Duodenal mucosa (tissue), 2 donors: ENCODE measurements at regions not wholly inside any gene's neighbourhood (a gene's known extent, or its start where the extent isn't known, plus 50 kb on each side); places are given as distances from the start of the nearest gene placed in this dataset.

Experiments
- H3K27ac ChIP-seq: one replicate; pipeline ENCODE4 v1.7.0; 2013; ENCODE audit warnings: low read depth, low read length
- H3K27me3 ChIP-seq, 2 donors: one replicate each; pipeline ENCODE4 v1.7.0; 2013; ENCODE audit warnings: low read length in 2 of 2, control low read depth in 1 of 2; ENCODE audit not compliant: insufficient read depth in 2 of 2, control insufficient read depth in 1 of 2
- H3K36me3 ChIP-seq, 2 donors: one replicate each; pipeline ENCODE4 v1.7.0; 2013; ENCODE audit warnings: low read length in 2 of 2, control low read depth in 1 of 2; ENCODE audit not compliant: insufficient read depth in 2 of 2, control insufficient read depth in 1 of 2
- H3K4me1 ChIP-seq, 2 donors: one replicate each; pipeline ENCODE4 v1.7.0; 2013; ENCODE audit warnings: low read length in 2 of 2, control low read depth in 1 of 2; ENCODE audit not compliant: insufficient read depth in 2 of 2, control insufficient read depth in 1 of 2
- H3K4me3 ChIP-seq, 2 donors: one replicate each; pipeline ENCODE4 v1.7.0; 2013; ENCODE audit warnings: low read length in 2 of 2, low read depth in 1 of 2
- H3K9ac ChIP-seq, 2 donors: one replicate each; pipeline ENCODE4 v1.7.0; 2013; ENCODE audit warnings: low read length in 2 of 2, low read depth in 1 of 2
- H3K9me3 ChIP-seq, 2 donors: one replicate each; pipeline ENCODE4 v1.7.0; 2013; ENCODE audit warnings: low read length in 2 of 2, control low read depth in 1 of 2; ENCODE audit not compliant: control insufficient read depth in 1 of 2

DNA sequence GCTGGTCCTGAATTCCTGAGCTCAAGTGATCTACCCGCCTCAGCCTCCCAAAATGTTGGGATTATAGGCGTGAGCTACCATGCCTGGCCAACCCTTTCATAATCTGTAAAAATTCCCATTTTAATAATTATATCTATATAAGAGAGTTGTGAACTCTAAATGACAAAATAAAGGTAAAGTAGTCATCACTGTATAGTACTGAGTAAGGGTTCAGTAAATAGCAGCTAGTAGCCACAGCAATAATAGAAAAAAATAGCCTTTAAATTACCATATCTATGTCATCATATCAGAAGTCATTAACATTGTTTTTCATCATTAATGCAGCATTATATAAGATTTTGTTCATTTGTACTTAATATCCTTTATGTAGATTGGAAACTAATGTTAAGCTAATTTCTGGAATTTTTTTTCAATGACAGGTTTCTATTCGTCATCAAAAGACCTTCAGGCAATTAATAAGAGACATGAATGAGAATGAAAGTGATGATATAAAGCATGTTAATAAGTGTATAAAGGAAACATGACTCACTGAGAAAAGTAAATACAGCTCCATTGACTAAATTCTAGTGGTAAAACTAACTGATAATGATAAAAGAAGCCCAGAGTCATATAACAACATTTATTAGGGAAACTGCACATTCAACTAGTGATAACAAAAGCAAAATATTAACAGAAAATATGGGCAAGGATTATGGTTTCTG, 85.9 kb upstream of the UGT8 start:
- Histone ChIP-seq H3K9ac (no peak overlapping the region), H3K4me3 (no peak overlapping the region), H3K27me3 (no peaks in the 10 kb centered on the region), H3K27ac (no peak overlapping the region), H3K4me1 (peaks cover 16 to 18% of the 10 kb centered on the region in 2 donors), H3K36me3 (no peaks in the 10 kb centered on the region), H3K9me3 (no peaks in the 10 kb centered on the region)

DNA sequence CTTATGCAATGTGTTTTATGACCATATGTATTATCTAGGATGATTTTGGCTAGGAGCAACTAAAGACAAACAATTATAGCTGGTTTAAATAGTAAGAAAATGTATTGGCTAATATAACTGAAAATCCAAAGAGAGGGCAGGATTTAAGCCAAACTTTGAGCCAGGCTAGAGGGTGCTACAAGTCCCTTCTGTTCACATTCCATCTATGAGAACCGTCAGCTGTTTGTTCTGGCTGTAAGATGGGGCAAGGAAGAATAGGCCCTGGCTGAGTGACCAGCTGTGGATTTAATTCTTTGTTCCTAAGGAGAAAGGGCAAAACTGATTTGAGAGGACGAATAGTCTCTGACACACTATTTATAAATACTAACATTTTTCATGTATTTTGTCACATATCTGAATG, 79.2 kb upstream of the UGT8 start:
- no peak overlapping the region for H3K27ac ChIP-seq
- no peaks in the 10 kb centered on the region for H3K36me3 ChIP-seq
- H3K4me1 ChIP-seq: no peaks in the 10 kb centered on the region

DNA sequence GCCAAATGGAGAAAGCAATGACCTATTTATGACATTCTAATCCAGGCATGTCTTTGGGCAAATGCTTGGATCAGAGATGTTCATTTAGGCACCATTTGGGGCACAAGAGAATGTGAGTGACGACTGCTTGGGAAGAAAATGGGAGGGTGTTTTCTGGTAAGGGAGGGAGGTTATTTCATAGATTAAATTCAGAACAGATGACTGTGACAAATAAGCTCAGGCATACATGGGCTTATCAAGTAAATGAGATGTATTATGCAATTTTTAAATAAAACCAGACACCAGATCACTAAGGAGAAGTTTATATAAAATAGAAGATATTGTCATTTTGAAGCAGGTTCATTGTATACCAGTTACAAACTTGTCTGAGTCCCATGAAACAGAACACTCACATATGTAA, 71.4 kb upstream of the UGT8 start:
- H3K4me3 ChIP-seq: no peak overlapping the region
- H3K36me3 ChIP-seq: no peaks in the 10 kb centered on the region
- no peaks in the 10 kb centered on the region for H3K27me3 ChIP-seq
- no peaks in the 10 kb centered on the region for H3K9me3 ChIP-seq
- no peaks in the 10 kb centered on the region for H3K4me1 ChIP-seq
- no peak overlapping the region for H3K9ac ChIP-seq
- H3K27ac ChIP-seq: no peak overlapping the region

More for the DNA sequence above, 79.2 kb upstream of the UGT8 start:
- Histone ChIP-seq H3K9me3 (no peaks in the 10 kb centered on the region), H3K9ac (no peak overlapping the region), H3K27me3 (no peaks in the 10 kb centered on the region), H3K4me3 (no peak overlapping the region)

DNA sequence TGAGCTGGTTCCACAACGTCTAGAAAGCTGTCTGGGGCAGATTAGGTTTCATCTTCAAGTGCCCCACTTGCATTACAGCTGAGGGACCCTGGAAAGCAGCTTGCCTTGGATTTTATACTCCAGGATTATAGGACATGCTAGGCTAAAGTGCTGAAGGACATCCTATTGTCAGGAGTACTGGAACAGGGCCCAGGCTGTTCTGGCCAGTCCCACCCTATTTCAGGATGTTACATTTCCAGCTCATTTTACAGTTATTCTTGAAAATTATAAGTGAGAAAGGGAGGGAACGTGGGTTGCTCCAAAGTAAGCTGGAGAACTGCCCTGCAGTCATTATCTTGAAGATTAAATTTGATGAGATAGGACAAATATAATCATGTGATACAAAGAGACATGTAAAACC, 71.0 kb upstream of the UGT8 start:
- Histone ChIP-seq H3K36me3 (no peaks in the 10 kb centered on the region), H3K27ac (no peak overlapping the region), H3K4me3 (no peak overlapping the region), H3K4me1 (no peaks in the 10 kb centered on the region), H3K9ac (no peak overlapping the region), H3K27me3 (no peaks in the 10 kb centered on the region), H3K9me3 (no peaks in the 10 kb centered on the region)

- Histone ChIP-seq H3K9me3 (no peaks in the 10 kb centered on the region), H3K4me1 (no peaks in the 10 kb centered on the region), H3K36me3 (no peaks in the 10 kb centered on the region), H3K9ac (no peak overlapping the region), H3K4me3 (no peak overlapping the region), H3K27me3 (no peaks in the 10 kb centered on the region), H3K27ac (no peak overlapping the region)
Measured at GRCh38 chr4:114535725-114536124, 62.9 kb upstream of the UGT8 start.

DNA sequence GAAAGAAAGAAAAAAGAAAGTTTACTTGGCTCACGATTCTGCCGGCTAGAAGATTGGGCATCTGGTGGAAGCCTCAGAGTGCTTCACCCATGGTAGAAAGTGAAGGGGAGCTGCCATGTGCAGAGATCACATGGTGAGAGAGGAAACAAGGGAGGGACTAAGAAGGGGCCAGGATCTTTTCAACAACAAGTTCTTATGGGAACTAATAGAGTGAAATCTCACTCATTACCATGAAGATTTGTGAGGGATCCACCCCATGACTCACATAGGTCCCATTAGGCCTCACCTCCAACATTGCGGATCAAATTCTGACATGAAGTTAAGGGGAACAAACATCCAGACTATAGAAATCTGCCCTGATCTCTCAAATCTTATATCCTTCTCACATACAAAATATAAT, 61.3 kb upstream of the UGT8 start:
- Histone ChIP-seq H3K9me3 (no peaks in the 10 kb centered on the region), H3K27ac (no peak overlapping the region), H3K36me3 (no peaks in the 10 kb centered on the region), H3K27me3 (no peaks in the 10 kb centered on the region), H3K9ac (no peak overlapping the region), H3K4me3 (no peak overlapping the region), H3K4me1 (no peaks in the 10 kb centered on the region)

GRCh38 chr4:114538012-114538617, 60.5 kb upstream of the UGT8 start:
- Histone ChIP-seq H3K36me3 (no peaks in the 10 kb centered on the region), H3K27ac (no peak overlapping the region), H3K4me1 (no peaks in the 10 kb centered on the region), H3K4me3 (no peak overlapping the region), H3K27me3 (no peaks in the 10 kb centered on the region), H3K9me3 (no peaks in the 10 kb centered on the region), H3K9ac (no peak overlapping the region)

DNA sequence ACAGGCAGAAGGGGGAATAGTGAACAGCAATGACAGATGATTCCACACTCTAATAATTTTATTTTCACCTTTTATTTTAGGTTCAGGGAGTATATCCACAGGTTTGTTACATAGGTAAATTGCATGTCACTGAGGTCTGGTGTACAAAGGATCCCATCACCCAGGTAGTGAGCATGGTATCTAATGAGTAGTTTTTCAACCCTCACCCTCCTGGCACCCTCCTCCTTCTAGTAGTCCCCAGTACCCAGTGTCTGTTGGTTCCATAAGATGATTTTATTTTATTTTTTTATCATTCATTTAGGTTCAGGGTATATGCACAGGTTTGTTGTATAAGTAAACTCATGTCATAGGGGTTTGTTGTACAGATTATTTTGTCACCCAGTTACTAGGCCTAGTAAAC, 58.6 kb upstream of the UGT8 start:
- H3K4me3 ChIP-seq: no peak overlapping the region
- H3K9me3 ChIP-seq: no peaks in the 10 kb centered on the region
- no peak overlapping the region for H3K27ac ChIP-seq
- no peaks in the 10 kb centered on the region for H3K36me3 ChIP-seq
- H3K27me3 ChIP-seq: no peaks in the 10 kb centered on the region
- H3K4me1 ChIP-seq: no peaks in the 10 kb centered on the region
- H3K9ac ChIP-seq: no peak overlapping the region

DNA sequence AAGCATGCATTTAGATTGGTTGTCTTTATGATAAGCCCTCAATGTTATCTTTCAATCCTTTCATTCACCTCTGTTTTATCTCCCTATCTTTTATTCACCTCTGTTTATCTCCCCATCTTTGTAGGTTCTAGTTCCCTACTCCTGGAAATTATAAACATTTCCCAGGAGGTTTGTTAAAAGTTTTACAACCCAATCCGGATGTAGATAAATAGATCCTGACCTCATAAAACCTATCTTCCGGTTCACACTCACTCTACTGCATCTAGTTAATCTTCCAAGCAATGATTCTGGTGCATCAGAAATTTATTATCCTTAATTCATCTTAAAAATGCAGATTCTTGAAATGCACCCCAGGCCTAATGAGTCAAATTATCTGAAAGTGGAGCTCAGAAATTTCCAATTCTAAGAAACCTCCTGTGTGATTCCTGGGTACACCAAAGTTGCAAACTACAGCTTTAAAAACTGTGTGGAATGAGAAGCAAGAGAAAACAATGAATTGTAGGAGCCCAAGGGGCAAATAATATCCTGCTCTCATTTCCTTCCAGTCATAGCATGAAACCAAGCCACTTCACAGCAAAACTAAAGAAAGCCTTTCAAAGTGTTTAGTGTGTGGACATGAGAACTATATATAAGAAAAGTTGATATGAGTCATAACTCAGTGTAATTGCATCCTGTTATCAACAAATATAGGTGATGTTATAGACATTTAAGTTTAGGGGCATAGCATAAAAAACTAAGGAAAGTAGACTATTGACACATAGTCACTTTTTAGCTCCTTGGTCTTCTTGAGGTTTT, 51.1 kb upstream of the UGT8 start:
- H3K9ac ChIP-seq: no peak overlapping the region
- no peaks in the 10 kb centered on the region for H3K27me3 ChIP-seq
- H3K27ac ChIP-seq: no peak overlapping the region
- H3K36me3 ChIP-seq: no peaks in the 10 kb centered on the region
- H3K4me3 ChIP-seq: no peak overlapping the region
- peaks cover 2 to 5% of the 10 kb centered on the region in 2 donors for H3K9me3 ChIP-seq
- no peaks in the 10 kb centered on the region for H3K4me1 ChIP-seq
